ENCODE measurements at regions not wholly inside any gene's neighbourhood (a gene's known extent, or its start where the extent isn't known, plus 50 kb on each side); places are given as distances from the start of the nearest gene placed in this dataset.

DNA sequence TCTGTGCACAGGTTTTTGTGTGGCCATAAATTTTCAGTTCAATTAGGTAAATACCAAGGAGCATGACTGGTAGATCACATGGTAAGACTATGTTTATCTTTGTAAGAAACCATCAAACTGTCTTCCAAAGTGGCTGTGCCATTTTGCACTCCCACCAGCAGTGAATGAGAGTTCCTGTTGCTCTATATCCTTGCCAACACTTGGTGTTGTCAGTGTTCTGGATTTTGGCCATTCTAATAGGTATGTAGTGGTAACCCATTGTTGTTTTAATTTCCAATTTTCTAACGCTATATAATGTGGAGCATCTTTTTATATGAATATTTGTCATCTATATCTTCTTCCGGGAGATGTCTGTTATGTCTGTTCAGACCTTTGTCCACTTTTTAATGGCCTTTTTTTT lies 51.7 kb upstream of the MED4 start:
- TF ChIP-seq, protein P1, sequence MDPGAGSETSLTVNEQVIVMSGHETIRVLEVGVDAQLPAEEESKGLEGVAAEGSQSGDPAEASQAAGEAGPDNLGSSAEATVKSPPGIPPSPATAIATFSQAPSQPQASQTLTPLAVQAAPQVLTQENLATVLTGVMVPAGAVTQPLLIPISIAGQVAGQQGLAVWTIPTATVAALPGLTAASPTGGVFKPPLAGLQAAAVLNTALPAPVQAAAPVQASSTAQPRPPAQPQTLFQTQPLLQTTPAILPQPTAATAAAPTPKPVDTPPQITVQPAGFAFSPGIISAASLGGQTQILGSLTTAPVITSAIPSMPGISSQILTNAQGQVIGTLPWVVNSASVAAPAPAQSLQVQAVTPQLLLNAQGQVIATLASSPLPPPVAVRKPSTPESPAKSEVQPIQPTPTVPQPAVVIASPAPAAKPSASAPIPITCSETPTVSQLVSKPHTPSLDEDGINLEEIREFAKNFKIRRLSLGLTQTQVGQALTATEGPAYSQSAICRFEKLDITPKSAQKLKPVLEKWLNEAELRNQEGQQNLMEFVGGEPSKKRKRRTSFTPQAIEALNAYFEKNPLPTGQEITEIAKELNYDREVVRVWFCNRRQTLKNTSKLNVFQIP (CRISPR knock-in tag; IDR thresholded peaks at IDR 0.05; ENCODE audit: borderline replicate concordance, low read depth): no peak
- TF ChIP-seq CSDC2 (CRISPR knock-in tag; IDR thresholded peaks at IDR 0.05) (no peak), ZNF8 (CRISPR knock-in tag; IDR thresholded peaks at IDR 0.05) (no peak), ZFP3 (CRISPR knock-in tag; IDR thresholded peaks at IDR 0.05) (no peak), SNAI2 (CRISPR knock-in tag; IDR thresholded peaks at IDR 0.05) (no peak), ARNTL (CRISPR knock-in tag; IDR thresholded peaks at IDR 0.05; ENCODE audit: borderline replicate concordance, low read depth) (no peak), ZNF70 (CRISPR knock-in tag; IDR thresholded peaks at IDR 0.05) (no peak), ZNF565 (CRISPR knock-in tag; conservative IDR thresholded peaks at IDR 0.05; ENCODE audit: low read depth) (no peak), GLIS3 (CRISPR knock-in tag; IDR thresholded peaks at IDR 0.05) (no peak), BACH2 (CRISPR knock-in tag; IDR thresholded peaks at IDR 0.05; ENCODE audit: borderline replicate concordance) (no peak), OSR1 (CRISPR knock-in tag; IDR thresholded peaks at IDR 0.05) (no peak), PPARA (CRISPR knock-in tag; IDR thresholded peaks at IDR 0.05; ENCODE audit: borderline replicate concordance) (no peak), RARB (CRISPR knock-in tag; IDR thresholded peaks at IDR 0.05) (no peak)
- TF ChIP-seq, protein P2, sequence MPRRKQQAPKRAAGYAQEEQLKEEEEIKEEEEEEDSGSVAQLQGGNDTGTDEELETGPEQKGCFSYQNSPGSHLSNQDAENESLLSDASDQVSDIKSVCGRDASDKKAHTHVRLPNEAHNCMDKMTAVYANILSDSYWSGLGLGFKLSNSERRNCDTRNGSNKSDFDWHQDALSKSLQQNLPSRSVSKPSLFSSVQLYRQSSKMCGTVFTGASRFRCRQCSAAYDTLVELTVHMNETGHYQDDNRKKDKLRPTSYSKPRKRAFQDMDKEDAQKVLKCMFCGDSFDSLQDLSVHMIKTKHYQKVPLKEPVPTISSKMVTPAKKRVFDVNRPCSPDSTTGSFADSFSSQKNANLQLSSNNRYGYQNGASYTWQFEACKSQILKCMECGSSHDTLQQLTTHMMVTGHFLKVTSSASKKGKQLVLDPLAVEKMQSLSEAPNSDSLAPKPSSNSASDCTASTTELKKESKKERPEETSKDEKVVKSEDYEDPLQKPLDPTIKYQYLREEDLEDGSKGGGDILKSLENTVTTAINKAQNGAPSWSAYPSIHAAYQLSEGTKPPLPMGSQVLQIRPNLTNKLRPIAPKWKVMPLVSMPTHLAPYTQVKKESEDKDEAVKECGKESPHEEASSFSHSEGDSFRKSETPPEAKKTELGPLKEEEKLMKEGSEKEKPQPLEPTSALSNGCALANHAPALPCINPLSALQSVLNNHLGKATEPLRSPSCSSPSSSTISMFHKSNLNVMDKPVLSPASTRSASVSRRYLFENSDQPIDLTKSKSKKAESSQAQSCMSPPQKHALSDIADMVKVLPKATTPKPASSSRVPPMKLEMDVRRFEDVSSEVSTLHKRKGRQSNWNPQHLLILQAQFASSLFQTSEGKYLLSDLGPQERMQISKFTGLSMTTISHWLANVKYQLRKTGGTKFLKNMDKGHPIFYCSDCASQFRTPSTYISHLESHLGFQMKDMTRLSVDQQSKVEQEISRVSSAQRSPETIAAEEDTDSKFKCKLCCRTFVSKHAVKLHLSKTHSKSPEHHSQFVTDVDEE (CRISPR knock-in tag; IDR thresholded peaks at IDR 0.05): no peak
- ATAC-seq: no peak

DNA sequence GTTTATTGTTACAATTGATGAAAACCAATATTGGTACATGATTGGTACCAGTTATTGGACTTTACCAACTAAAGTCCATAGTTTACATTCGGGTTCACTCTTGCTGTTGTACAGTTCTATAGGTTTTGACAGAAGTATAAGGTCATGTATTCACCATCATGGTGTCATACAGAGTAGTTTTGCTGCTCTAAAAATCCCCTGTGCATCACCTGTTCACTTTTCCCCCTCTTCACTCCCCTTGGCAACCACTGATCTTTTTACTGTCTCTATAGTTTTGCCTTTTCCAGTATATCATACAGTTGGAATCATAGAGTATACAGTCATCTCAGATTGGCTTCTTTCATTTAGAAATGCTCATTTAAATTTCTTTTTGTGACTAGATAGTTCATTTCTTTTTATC lies 51.2 kb upstream of the MED4 start:
- no peak for TF ChIP-seq ZNF70 (CRISPR knock-in tag; IDR thresholded peaks at IDR 0.05)
- no peak for TF ChIP-seq TCF4 (CRISPR knock-in tag; IDR thresholded peaks at IDR 0.05; ENCODE audit: borderline replicate concordance)
- TF ChIP-seq ZNF565 (CRISPR knock-in tag; conservative IDR thresholded peaks at IDR 0.05; ENCODE audit: low read depth): no peak
- no peak for TF ChIP-seq SNAI2 (CRISPR knock-in tag; IDR thresholded peaks at IDR 0.05)
- ATAC-seq: no peak

Measured in SK-N-SH treated with all-trans-retinoic acid at 6 μM for 48 hours (cell line).